Neuron (in vitro differentiated cells): ENCODE measurements at regions not wholly inside any gene's neighbourhood (a gene's known extent, or its start where the extent isn't known, plus 50 kb on each side); places are given as distances from the start of the nearest gene placed in this dataset.

Source experiments
- H2AFZ ChIP-seq: one replicate; pipeline ENCODE4 v1.6.1; 2013; ENCODE audit warnings: low read depth, mild to moderate bottlenecking, inconsistent platforms, low read length, moderate library complexity
- H3K27me3 ChIP-seq: one replicate; pipeline ENCODE4 v1.6.1; 2013; ENCODE audit warnings: low read length; ENCODE audit not compliant: insufficient read depth
- H3K36me3 ChIP-seq: one replicate; pipeline ENCODE4 v1.6.1; 2013; ENCODE audit warnings: low read length; ENCODE audit not compliant: insufficient read depth
- H3K4me1 ChIP-seq: one replicate; pipeline ENCODE4 v1.6.1; 2013; ENCODE audit warnings: low read length; ENCODE audit not compliant: insufficient read depth
- H3K4me3 ChIP-seq: 2 replicates; pipeline ENCODE4 v1.5.1; 2013; ENCODE audit warnings: mild to moderate bottlenecking, low read length, moderate library complexity
- H3K9me3 ChIP-seq: one replicate; pipeline ENCODE4 v1.6.1; 2013; ENCODE audit warnings: low read length

GRCh38 chr21:39018730-39019129, 164.5 kb downstream of the PSMG1 start:
- Histone ChIP-seq H3K9me3 (no peaks in the 10 kb centered on the region), H3K4me3 (no peak overlapping the region), H3K27me3 (no peaks in the 10 kb centered on the region), H3K36me3 (no peaks in the 10 kb centered on the region), H2AFZ (no peak overlapping the region), H3K4me1 (peaks cover 8% of the 10 kb centered on the region)

GRCh38 chr21:39016740-39017315, 166.4 kb downstream of the PSMG1 start:
- no peaks in the 10 kb centered on the region for H3K36me3 ChIP-seq
- H3K4me3 ChIP-seq: no peak overlapping the region
- no peak overlapping the region for H2AFZ ChIP-seq
- no peaks in the 10 kb centered on the region for H3K27me3 ChIP-seq
- H3K4me1 ChIP-seq: peaks cover 8% of the 10 kb centered on the region
- peaks cover 2% of the 10 kb centered on the region for H3K9me3 ChIP-seq

GRCh38 chr21:39014747-39015146, 168.5 kb downstream of the PSMG1 start:
- no peaks in the 10 kb centered on the region for H3K27me3 ChIP-seq
- H3K9me3 ChIP-seq: peaks cover 2% of the 10 kb centered on the region
- no peak overlapping the region for H3K4me3 ChIP-seq
- no peaks in the 10 kb centered on the region for H3K36me3 ChIP-seq
- H2AFZ ChIP-seq: no peak overlapping the region
- H3K4me1 ChIP-seq: no peaks in the 10 kb centered on the region

GRCh38 chr21:39012326-39013230, 170.7 kb downstream of the PSMG1 start:
- H3K4me3 ChIP-seq: no peak overlapping the region

GRCh38 chr21:39011911-39012310, 171.3 kb downstream of the PSMG1 start:
- no peaks in the 10 kb centered on the region for H3K36me3 ChIP-seq
- H3K27me3 ChIP-seq: no peaks in the 10 kb centered on the region
- no peak overlapping the region for H2AFZ ChIP-seq
- no peak overlapping the region for H3K4me3 ChIP-seq
- no peaks in the 10 kb centered on the region for H3K4me1 ChIP-seq
- H3K9me3 ChIP-seq: peaks cover 2% of the 10 kb centered on the region

More at GRCh38 chr21:39012326-39013230, 170.7 kb downstream of the PSMG1 start:
- H3K4me1 ChIP-seq: no peaks in the 10 kb centered on the region
- no peaks in the 10 kb centered on the region for H3K27me3 ChIP-seq
- H2AFZ ChIP-seq: no peak overlapping the region
- peaks cover 2% of the 10 kb centered on the region for H3K9me3 ChIP-seq
- H3K36me3 ChIP-seq: no peaks in the 10 kb centered on the region

- Histone ChIP-seq H3K36me3 (no peaks in the 10 kb centered on the region), H3K4me3 (no peak overlapping the region), H3K27me3 (no peaks in the 10 kb centered on the region)
Measured at GRCh38 chr21:39010629-39011404, 172.4 kb downstream of the PSMG1 start.

GRCh38 chr21:39009587-39010225, 173.5 kb downstream of the PSMG1 start:
- H3K4me3 ChIP-seq: no peak overlapping the region
- no peaks in the 10 kb centered on the region for H3K4me1 ChIP-seq
- H3K27me3 ChIP-seq: no peaks in the 10 kb centered on the region
- no peak overlapping the region for H2AFZ ChIP-seq
- H3K9me3 ChIP-seq: peaks cover 2% of the 10 kb centered on the region
- no peaks in the 10 kb centered on the region for H3K36me3 ChIP-seq

More at GRCh38 chr21:39010629-39011404, 172.4 kb downstream of the PSMG1 start:
- Histone ChIP-seq H3K9me3 (peaks cover 2% of the 10 kb centered on the region), H3K4me1 (no peaks in the 10 kb centered on the region), H2AFZ (no peak overlapping the region)

GRCh38 chr21:39007985-39008384, 175.3 kb downstream of the PSMG1 start:
- Histone ChIP-seq H3K9me3 (peaks cover 2% of the 10 kb centered on the region), H2AFZ (no peak overlapping the region), H3K4me1 (no peaks in the 10 kb centered on the region), H3K36me3 (no peaks in the 10 kb centered on the region), H3K4me3 (no peak overlapping the region), H3K27me3 (no peaks in the 10 kb centered on the region)

- Histone ChIP-seq H2AFZ (no peak overlapping the region), H3K9me3 (no peaks in the 10 kb centered on the region), H3K36me3 (no peaks in the 10 kb centered on the region), H3K4me3 (no peak overlapping the region), H3K27me3 (no peaks in the 10 kb centered on the region), H3K4me1 (no peaks in the 10 kb centered on the region)
Measured at GRCh38 chr21:39007532-39007931, 175.7 kb downstream of the PSMG1 start.

GRCh38 chr21:39006571-39007311, 176.5 kb downstream of the PSMG1 start:
- Histone ChIP-seq H3K4me1 (no peaks in the 10 kb centered on the region), H3K36me3 (no peaks in the 10 kb centered on the region), H3K9me3 (no peaks in the 10 kb centered on the region), H2AFZ (no peak overlapping the region), H3K27me3 (no peaks in the 10 kb centered on the region), H3K4me3 (no peak overlapping the region)

- H3K9me3 ChIP-seq: no peaks in the 10 kb centered on the region
- no peaks in the 10 kb centered on the region for H3K36me3 ChIP-seq
- no peaks in the 10 kb centered on the region for H3K27me3 ChIP-seq
- no peak overlapping the region for H2AFZ ChIP-seq
- no peaks in the 10 kb centered on the region for H3K4me1 ChIP-seq
- no peak overlapping the region for H3K4me3 ChIP-seq
Measured at GRCh38 chr21:39005502-39005787, 177.8 kb downstream of the PSMG1 start.

GRCh38 chr21:39004634-39005501, 178.4 kb downstream of the PSMG1 start:
- Histone ChIP-seq H3K27me3 (no peaks in the 10 kb centered on the region), H3K36me3 (no peaks in the 10 kb centered on the region), H3K9me3 (no peaks in the 10 kb centered on the region), H3K4me1 (no peaks in the 10 kb centered on the region), H2AFZ (no peak overlapping the region), H3K4me3 (no peak overlapping the region)
